HG03196 (cell line): ENCODE measurements at regions not wholly inside any gene's neighbourhood (a gene's known extent, or its start where the extent isn't known, plus 50 kb on each side); places are given as distances from the start of the nearest gene placed in this dataset.
A peak's percentile ranks its signal among the peaks of the same experiment; 100 is the strongest.

Experiments used
- ATAC-seq: cut with Tn5 transposase; IDR thresholded peaks from one replicate; pipeline ENCODE4 v1.9.1; 2021; ENCODE audit not compliant: unreplicated experiment

- ATAC-seq, result no peak
Observed at GRCh38 chr14:82309199-82309598, 775.5 kb upstream of the SEL1L start.

- no peak for ATAC-seq
Observed at GRCh38 chr14:82313889-82314288, 780.2 kb upstream of the SEL1L start.

GRCh38 chr14:82328442-82328841 lies 794.8 kb upstream of the SEL1L start:
- no peak for ATAC-seq

- ATAC-seq, result no peak
Observed at GRCh38 chr14:82341261-82341810, 807.7 kb upstream of the SEL1L start.

GRCh38 chr14:82342596-82342995 lies 808.9 kb upstream of the SEL1L start:
- no peak for ATAC-seq

GRCh38 chr14:82345184-82345583 lies 811.5 kb upstream of the SEL1L start:
- no peak for ATAC-seq

- no peak for ATAC-seq
Observed at GRCh38 chr14:82354126-82354525, 820.5 kb upstream of the SEL1L start.

- ATAC-seq, result no peak
Observed at GRCh38 chr14:82359201-82359600, 825.5 kb upstream of the SEL1L start.

GRCh38 chr14:82362452-82362851 lies 828.8 kb upstream of the SEL1L start:
- ATAC-seq, result no peak

GRCh38 chr14:82365471-82365870 lies 831.8 kb upstream of the SEL1L start:
- no peak for ATAC-seq

- no peak for ATAC-seq
Observed at GRCh38 chr14:82366803-82367202, 833.1 kb upstream of the SEL1L start.

- no peak for ATAC-seq
Observed at GRCh38 chr14:82379291-82379690, 845.6 kb upstream of the SEL1L start.

- ATAC-seq, result no peak
Observed at GRCh38 chr14:82385048-82385447, 851.4 kb upstream of the SEL1L start.

GRCh38 chr14:82387699-82388098 lies 854.0 kb upstream of the SEL1L start:
- no peak for ATAC-seq

GRCh38 chr14:82388488-82388887 lies 854.8 kb upstream of the SEL1L start:
- no peak for ATAC-seq

GRCh38 chr14:82390586-82390985 lies 856.9 kb upstream of the SEL1L start:
- no peak for ATAC-seq

- ATAC-seq, result no peak
Observed at GRCh38 chr14:82394916-82395315, 861.3 kb upstream of the SEL1L start.

GRCh38 chr14:82398256-82398655 lies 864.6 kb upstream of the SEL1L start:
- no peak for ATAC-seq

GRCh38 chr14:82403987-82404386 lies 870.3 kb upstream of the SEL1L start:
- no peak for ATAC-seq

- ATAC-seq, result no peak
Observed at GRCh38 chr14:82410064-82410463, 876.4 kb upstream of the SEL1L start.

- ATAC-seq, result no peak
Observed at GRCh38 chr14:82411298-82411697, 877.6 kb upstream of the SEL1L start.

- ATAC-seq, result no peak
Observed at GRCh38 chr14:82412545-82412944, 878.9 kb upstream of the SEL1L start.

- peak; percentile 55 for ATAC-seq
Observed at GRCh38 chr14:82414853-82415539, 881.3 kb upstream of the SEL1L start.
